ENCODE measurements at regions not wholly inside any gene's neighbourhood (a gene's known extent, or its start where the extent isn't known, plus 50 kb on each side); places are given as distances from the start of the nearest gene placed in this dataset.
"Not testable (repeated sequence)": the region's sequence is repeated elsewhere in the genome, so short reads cannot be mapped to it uniquely, and the experiment has no call there.

DNA sequence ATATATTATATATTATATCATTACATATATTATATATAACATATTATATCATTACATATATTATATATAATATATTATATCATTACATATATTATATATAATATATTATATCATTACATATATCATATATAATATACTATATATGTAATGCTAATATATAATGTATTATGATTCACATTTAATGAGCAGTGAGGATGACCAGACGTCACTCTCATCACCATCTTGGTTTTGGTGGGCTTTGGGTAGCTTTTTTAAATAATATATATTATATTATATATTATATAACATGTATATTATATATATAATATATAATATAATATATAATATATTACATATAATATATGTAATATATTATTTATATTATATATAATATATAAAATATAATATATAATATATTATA is 1189.4 kb upstream of the AUTS2 start:
- Mint-ChIP-seq H3K36me3 (ENCODE audit: low read depth) (no peaks in the 10 kb centered on the region), H3K4me3 (no peak overlapping the region), H3K9me3 (peaks cover 6% of the 10 kb centered on the region), H3K27me3 (ENCODE audit: low read depth) (peaks cover 3% of the 10 kb centered on the region), H3K27ac (ENCODE audit: unreplicated experiment) (no peak overlapping the region), H3K4me1 (peaks cover 4% of the 10 kb centered on the region)
- TF ChIP-seq, protein P1, sequence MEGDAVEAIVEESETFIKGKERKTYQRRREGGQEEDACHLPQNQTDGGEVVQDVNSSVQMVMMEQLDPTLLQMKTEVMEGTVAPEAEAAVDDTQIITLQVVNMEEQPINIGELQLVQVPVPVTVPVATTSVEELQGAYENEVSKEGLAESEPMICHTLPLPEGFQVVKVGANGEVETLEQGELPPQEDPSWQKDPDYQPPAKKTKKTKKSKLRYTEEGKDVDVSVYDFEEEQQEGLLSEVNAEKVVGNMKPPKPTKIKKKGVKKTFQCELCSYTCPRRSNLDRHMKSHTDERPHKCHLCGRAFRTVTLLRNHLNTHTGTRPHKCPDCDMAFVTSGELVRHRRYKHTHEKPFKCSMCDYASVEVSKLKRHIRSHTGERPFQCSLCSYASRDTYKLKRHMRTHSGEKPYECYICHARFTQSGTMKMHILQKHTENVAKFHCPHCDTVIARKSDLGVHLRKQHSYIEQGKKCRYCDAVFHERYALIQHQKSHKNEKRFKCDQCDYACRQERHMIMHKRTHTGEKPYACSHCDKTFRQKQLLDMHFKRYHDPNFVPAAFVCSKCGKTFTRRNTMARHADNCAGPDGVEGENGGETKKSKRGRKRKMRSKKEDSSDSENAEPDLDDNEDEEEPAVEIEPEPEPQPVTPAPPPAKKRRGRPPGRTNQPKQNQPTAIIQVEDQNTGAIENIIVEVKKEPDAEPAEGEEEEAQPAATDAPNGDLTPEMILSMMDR (conservative IDR thresholded peaks at IDR 0.05) = no peak
- no peak for DNase-seq (ENCODE audit: low read depth, low spot score)

- TF ChIP-seq, protein P1 (conservative IDR thresholded peaks at IDR 0.05) = no peak
- H3K4me3 Mint-ChIP-seq = no peak overlapping the region
Measured at GRCh38 chr7:68409851-68410250, 1188.4 kb upstream of the AUTS2 start.

GRCh38 chr7:68410693-68411092 is 1187.6 kb upstream of the AUTS2 start:
- H3K27me3 Mint-ChIP-seq (ENCODE audit: low read depth); H3K4me1 Mint-ChIP-seq; H3K27ac Mint-ChIP-seq (ENCODE audit: unreplicated experiment); DNase-seq (ENCODE audit: low read depth, low spot score); H3K36me3 Mint-ChIP-seq (ENCODE audit: low read depth); H3K9me3 Mint-ChIP-seq; H3K4me3 Mint-ChIP-seq: not testable (repeated sequence)

More at GRCh38 chr7:68409851-68410250, 1188.4 kb upstream of the AUTS2 start:
- H3K4me1 Mint-ChIP-seq = peaks cover 4% of the 10 kb centered on the region
- peaks cover 5% of the 10 kb centered on the region for H3K9me3 Mint-ChIP-seq
- DNase-seq (ENCODE audit: low read depth, low spot score) = no peak
- H3K27ac Mint-ChIP-seq (ENCODE audit: unreplicated experiment) = no peak overlapping the region
- peaks cover 3% of the 10 kb centered on the region for H3K27me3 Mint-ChIP-seq (ENCODE audit: low read depth)
- H3K36me3 Mint-ChIP-seq (ENCODE audit: low read depth) = no peaks in the 10 kb centered on the region

- Mint-ChIP-seq H3K4me1 (peaks cover 4% of the 10 kb centered on the region), H3K4me3 (no peak overlapping the region), H3K27ac (ENCODE audit: unreplicated experiment) (no peak overlapping the region), H3K36me3 (ENCODE audit: low read depth) (no peaks in the 10 kb centered on the region), H3K9me3 (peaks cover 9% of the 10 kb centered on the region), H3K27me3 (ENCODE audit: low read depth) (peaks cover 2% of the 10 kb centered on the region)
- TF ChIP-seq, protein P1 (conservative IDR thresholded peaks at IDR 0.05) = no peak
- no peak for DNase-seq (ENCODE audit: low read depth, low spot score)
Measured at GRCh38 chr7:68411742-68412141, 1186.5 kb upstream of the AUTS2 start.

DNA sequence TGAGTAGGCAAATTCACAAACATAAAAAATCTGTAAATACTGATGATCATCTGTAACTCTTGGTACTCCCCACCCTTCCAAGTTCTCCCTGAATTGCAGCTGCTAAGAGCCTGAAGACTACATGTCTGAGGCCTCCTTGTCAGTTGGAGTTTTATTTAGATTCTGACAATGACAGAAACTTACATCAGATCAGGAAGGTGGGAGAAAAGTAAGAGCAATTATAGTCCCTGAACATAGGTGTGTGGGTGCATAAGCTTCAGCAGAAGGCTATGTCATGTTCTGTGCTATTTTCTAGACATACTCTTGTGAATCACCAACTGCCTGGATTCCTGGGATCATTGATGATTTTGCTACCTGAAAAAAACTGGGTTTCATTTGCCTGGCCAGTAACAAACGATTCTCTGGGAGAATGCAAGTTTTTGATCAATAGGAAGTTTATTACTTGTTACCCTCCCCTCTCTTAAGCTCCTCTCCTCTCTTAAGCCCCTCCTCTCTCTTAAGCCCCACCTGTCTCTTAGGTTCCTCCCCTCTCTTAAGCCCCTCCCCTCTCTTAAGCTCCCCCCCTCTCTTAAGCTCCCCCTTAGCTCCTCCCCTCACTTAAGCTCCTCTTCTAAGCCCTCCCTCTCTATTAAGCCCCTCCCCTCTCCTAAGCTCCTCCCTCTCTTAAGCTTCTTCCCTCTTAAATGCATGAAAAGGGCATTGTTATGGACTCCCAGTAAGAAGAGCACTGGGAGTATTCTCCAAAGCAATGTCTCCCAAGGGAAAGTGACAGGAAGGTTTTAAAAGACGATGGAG is 1183.4 kb upstream of the AUTS2 start:
- Mint-ChIP-seq H3K27ac (ENCODE audit: unreplicated experiment) (no peak overlapping the region), H3K9me3 (peaks cover 10% of the 10 kb centered on the region), H3K4me1 (peaks cover under 1% of the 10 kb centered on the region), H3K27me3 (ENCODE audit: low read depth) (no peaks in the 10 kb centered on the region), H3K4me3 (no peak overlapping the region), H3K36me3 (ENCODE audit: low read depth) (no peaks in the 10 kb centered on the region)
- DNase-seq (ENCODE audit: low read depth, low spot score) = no peak
- TF ChIP-seq, protein P1 (conservative IDR thresholded peaks at IDR 0.05) = no peak

GRCh38 chr7:68417002-68417401 is 1181.3 kb upstream of the AUTS2 start:
- no peak for DNase-seq (ENCODE audit: low read depth, low spot score)
- TF ChIP-seq, protein P1 (conservative IDR thresholded peaks at IDR 0.05) = no peak
- peaks cover 3% of the 10 kb centered on the region for H3K4me1 Mint-ChIP-seq
- no peak overlapping the region for H3K27ac Mint-ChIP-seq (ENCODE audit: unreplicated experiment)
- H3K9me3 Mint-ChIP-seq = peaks cover 10% of the 10 kb centered on the region
- H3K36me3 Mint-ChIP-seq (ENCODE audit: low read depth) = no peaks in the 10 kb centered on the region
- H3K27me3 Mint-ChIP-seq (ENCODE audit: low read depth) = no peaks in the 10 kb centered on the region
- no peak overlapping the region for H3K4me3 Mint-ChIP-seq
